ENCODE measurements at regions not wholly inside any gene's neighbourhood (a gene's known extent, or its start where the extent isn't known, plus 50 kb on each side); places are given as distances from the start of the nearest gene placed in this dataset.

DNA sequence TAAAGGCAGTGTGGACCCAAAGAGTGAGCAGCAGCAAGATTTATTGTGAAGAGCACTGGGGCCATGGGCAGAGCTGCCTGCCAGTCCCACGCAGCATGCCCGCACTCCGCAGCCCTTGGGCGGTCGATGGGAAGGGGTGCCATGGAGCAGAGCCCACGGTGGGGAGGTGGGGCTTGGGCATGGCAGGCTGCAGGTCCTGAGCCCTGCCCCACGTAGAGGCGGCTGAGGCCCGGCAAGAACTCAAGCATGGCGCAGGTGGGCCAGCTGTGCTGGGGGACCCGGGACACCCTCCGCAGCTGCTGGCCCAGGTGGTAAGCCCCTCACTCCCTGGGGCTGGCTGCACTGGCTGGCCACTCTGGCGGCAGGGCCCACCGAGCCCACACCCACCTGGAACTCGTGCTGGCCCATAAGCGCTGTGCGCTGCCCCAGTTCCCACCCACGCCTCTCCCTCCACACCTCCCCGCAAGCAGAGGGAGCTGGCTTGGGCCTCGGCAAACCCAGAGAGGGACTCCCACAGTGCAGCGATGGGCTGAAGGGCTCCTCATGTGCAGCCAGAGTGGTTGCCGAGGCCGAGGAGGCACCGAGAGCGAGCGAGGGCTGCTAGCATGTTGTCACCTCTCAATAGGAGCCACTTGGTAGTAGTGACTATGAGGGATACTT lies 1218.8 kb upstream of the EPHA6 start:
- no peaks in the 10 kb centered on the region for H3K36me3 ChIP-seq (ENCODE audit: insufficient read depth, insufficient read length, low read length)
- no peaks in the 10 kb centered on the region for H3K4me1 ChIP-seq (ENCODE audit: insufficient read depth, insufficient read length)
- H3K9ac ChIP-seq (ENCODE audit: insufficient read length, low read depth), result no peak overlapping the region
- peaks cover 12% of the 10 kb centered on the region; the same call in 1 of the 2 replicates for H3K9me3 ChIP-seq (ENCODE audit: insufficient read depth, low read length)
- no peak overlapping the region for H3K4me3 ChIP-seq (ENCODE audit: insufficient read length, low read depth)
- no peak for TF ChIP-seq SUZ12 (IDR thresholded peaks at IDR 0.05; ENCODE audit: extremely low read depth, insufficient read depth, insufficient read length)
- TF ChIP-seq ZNF274 (IDR thresholded peaks at IDR 0.05; ENCODE audit: low read depth, low read length), result no peak
- no peak for TF ChIP-seq YY1 (IDR thresholded peaks at IDR 0.05; ENCODE audit: insufficient read depth, insufficient read length)
- H3K27me3 ChIP-seq (ENCODE audit: insufficient read depth, insufficient read length), result no peaks in the 10 kb centered on the region
- no peak for DNase-seq (ENCODE audit: low read depth, low spot score)

DNA sequence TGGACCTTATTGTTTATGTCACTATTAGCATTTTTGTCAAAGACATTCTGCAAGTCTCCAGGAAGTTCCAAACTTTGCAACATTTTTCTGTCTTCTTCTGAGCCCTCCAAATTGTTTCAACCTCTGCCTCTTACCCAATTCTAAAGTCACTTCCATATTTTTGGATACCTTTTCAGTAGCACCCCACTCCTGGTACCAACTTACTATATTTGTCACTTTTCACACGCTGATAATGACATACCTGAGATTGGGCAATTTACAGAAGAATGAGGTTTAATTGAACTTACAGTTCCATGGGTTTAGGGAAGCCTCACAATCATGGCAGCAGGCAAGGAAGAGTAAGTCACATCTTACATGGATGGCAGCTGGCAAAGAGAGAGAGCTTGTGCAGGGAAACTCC lies 1206.5 kb upstream of the EPHA6 start:
- Histone ChIP-seq H3K9ac (ENCODE audit: insufficient read length, low read depth) (no peak overlapping the region), H3K4me1 (ENCODE audit: insufficient read depth, insufficient read length) (no peaks in the 10 kb centered on the region), H3K4me3 (ENCODE audit: insufficient read length, low read depth) (no peak overlapping the region), H3K9me3 (ENCODE audit: insufficient read depth, low read length) (peaks cover 15% of the 10 kb centered on the region), H3K27me3 (ENCODE audit: insufficient read depth, insufficient read length) (no peaks in the 10 kb centered on the region), H3K36me3 (ENCODE audit: insufficient read depth, insufficient read length, low read length) (no peaks in the 10 kb centered on the region)
- DNase-seq (ENCODE audit: low read depth, low spot score), result no peak
- TF ChIP-seq ZNF274 (IDR thresholded peaks at IDR 0.05; ENCODE audit: low read depth, low read length) (no peak), SUZ12 (IDR thresholded peaks at IDR 0.05; ENCODE audit: extremely low read depth, insufficient read depth, insufficient read length) (no peak), YY1 (IDR thresholded peaks at IDR 0.05; ENCODE audit: insufficient read depth, insufficient read length) (no peak)

DNA sequence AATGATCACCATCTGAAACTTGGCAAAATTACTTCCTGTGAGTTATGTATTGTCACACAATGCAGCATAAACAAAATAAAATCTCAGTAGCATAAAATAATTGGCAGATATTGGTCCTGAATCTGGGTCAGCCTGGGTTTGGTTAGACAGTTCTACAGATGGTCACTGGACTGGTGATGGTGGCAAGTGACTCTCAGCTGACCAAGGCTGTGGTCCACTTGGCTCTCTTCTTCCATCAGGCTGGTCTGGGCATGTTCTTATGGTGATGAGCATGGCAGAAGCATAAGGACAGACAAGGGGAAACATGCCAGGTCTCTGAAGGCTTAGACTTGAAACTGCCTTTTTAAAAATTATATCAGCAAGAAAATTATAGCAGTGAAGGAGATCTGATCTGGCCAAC lies 1205.0 kb upstream of the EPHA6 start:
- no peaks in the 10 kb centered on the region for H3K27me3 ChIP-seq (ENCODE audit: insufficient read depth, insufficient read length)
- DNase-seq (ENCODE audit: low read depth, low spot score), result no peak
- H3K4me1 ChIP-seq (ENCODE audit: insufficient read depth, insufficient read length), result no peaks in the 10 kb centered on the region
- H3K9me3 ChIP-seq (ENCODE audit: insufficient read depth, low read length), result peaks cover 15% of the 10 kb centered on the region
- TF ChIP-seq YY1 (IDR thresholded peaks at IDR 0.05; ENCODE audit: insufficient read depth, insufficient read length), result no peak
- TF ChIP-seq ZNF274 (IDR thresholded peaks at IDR 0.05; ENCODE audit: low read depth, low read length), result no peak
- no peak for TF ChIP-seq SUZ12 (IDR thresholded peaks at IDR 0.05; ENCODE audit: extremely low read depth, insufficient read depth, insufficient read length)
- no peak overlapping the region for H3K4me3 ChIP-seq (ENCODE audit: insufficient read length, low read depth)
- no peaks in the 10 kb centered on the region for H3K36me3 ChIP-seq (ENCODE audit: insufficient read depth, insufficient read length, low read length)
- no peak overlapping the region for H3K9ac ChIP-seq (ENCODE audit: insufficient read length, low read depth)

DNA sequence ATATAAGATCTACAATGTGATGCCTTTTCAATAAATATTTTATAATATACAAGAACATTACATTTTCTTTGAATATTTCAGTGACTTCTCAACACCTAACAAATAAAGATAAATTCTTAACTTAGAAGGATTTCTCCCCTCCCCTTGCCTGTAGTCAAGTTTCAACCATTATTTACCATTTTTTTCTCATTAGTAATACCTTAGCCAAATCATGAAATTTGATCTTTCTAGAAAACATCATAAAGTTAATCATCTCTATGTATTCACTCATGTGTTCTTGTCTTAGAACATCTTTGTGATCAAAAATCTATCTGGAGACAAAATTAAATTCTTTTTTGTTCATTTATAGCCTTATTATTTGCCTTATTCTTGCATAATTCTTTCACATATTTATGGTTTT lies 1201.8 kb upstream of the EPHA6 start:
- peaks cover 4% of the 10 kb centered on the region; the same call in 1 of the 2 replicates for H3K9me3 ChIP-seq (ENCODE audit: insufficient read depth, low read length)
- H3K9ac ChIP-seq (ENCODE audit: insufficient read length, low read depth), result no peak overlapping the region
- no peak for TF ChIP-seq SUZ12 (IDR thresholded peaks at IDR 0.05; ENCODE audit: extremely low read depth, insufficient read depth, insufficient read length)
- no peak for TF ChIP-seq ZNF274 (IDR thresholded peaks at IDR 0.05; ENCODE audit: low read depth, low read length)
- TF ChIP-seq YY1 (IDR thresholded peaks at IDR 0.05; ENCODE audit: insufficient read depth, insufficient read length), result no peak
- H3K27me3 ChIP-seq (ENCODE audit: insufficient read depth, insufficient read length), result no peaks in the 10 kb centered on the region
- H3K36me3 ChIP-seq (ENCODE audit: insufficient read depth, insufficient read length, low read length), result no peaks in the 10 kb centered on the region
- no peak overlapping the region for H3K4me3 ChIP-seq (ENCODE audit: insufficient read length, low read depth)
- no peaks in the 10 kb centered on the region for H3K4me1 ChIP-seq (ENCODE audit: insufficient read depth, insufficient read length)
- no peak for DNase-seq (ENCODE audit: low read depth, low spot score)

DNA sequence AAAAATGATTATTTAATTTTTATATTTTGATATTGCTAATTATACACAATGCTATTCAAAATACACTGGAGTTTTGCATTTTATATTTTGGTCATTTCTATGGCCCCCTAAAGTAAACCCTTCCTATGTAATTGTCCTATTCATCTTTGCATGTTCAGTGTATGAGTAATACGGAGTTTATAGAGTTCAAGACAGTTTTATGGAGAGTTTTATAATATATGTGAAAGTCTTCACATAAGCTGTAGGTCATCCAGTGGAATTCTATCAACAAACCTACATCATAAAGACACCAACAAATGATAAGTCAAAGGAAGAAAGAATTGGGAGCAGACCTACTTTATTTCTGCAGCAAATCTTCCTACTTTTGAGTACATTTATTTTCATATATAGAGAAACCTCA lies 1200.4 kb upstream of the EPHA6 start:
- H3K9ac ChIP-seq (ENCODE audit: insufficient read length, low read depth), result no peak overlapping the region
- no peaks in the 10 kb centered on the region for H3K27me3 ChIP-seq (ENCODE audit: insufficient read depth, insufficient read length)
- no peaks in the 10 kb centered on the region for H3K9me3 ChIP-seq (ENCODE audit: insufficient read depth, low read length)
- no peak for DNase-seq (ENCODE audit: low read depth, low spot score)
- no peak overlapping the region for H3K4me3 ChIP-seq (ENCODE audit: insufficient read length, low read depth)
- TF ChIP-seq ZNF274 (IDR thresholded peaks at IDR 0.05; ENCODE audit: low read depth, low read length) (no peak), YY1 (IDR thresholded peaks at IDR 0.05; ENCODE audit: insufficient read depth, insufficient read length) (no peak), SUZ12 (IDR thresholded peaks at IDR 0.05; ENCODE audit: extremely low read depth, insufficient read depth, insufficient read length) (no peak)
- H3K4me1 ChIP-seq (ENCODE audit: insufficient read depth, insufficient read length), result no peaks in the 10 kb centered on the region
- H3K36me3 ChIP-seq (ENCODE audit: insufficient read depth, insufficient read length, low read length), result no peaks in the 10 kb centered on the region

DNA sequence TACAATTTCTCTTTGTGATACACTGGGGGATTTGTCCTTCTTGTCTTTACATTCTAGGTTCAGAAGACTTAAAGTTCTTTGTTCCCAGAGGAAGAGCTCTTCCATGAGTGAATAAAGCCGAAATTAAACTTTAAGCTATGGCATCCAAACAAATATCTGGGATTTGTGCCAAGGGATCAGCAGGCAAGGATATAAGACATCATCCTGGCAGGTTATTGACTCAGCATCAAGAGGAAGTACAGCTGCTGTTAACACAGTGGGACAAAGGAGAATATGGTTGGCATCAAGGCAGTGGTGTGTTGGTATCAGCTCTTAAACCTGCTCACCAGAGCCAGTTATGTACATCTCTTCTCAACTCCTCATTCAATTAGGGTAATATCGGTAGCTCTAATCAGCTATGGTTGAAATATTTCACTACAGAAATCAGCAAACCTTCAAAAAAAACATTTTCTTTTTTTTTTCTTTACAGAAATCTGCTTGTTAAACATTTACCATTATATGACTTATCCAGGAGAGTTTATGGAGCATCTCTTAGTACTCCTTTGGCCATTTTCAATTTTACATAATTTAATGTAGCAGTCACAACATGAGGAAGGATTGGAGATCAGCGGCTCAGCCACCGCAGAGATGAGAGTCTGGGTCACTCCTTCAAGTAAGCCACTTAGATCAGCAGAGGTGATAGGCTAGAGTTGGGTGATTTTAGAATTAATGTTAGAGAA lies 1198.6 kb upstream of the EPHA6 start:
- TF ChIP-seq ZNF274 (IDR thresholded peaks at IDR 0.05; ENCODE audit: low read depth, low read length) (no peak), SUZ12 (IDR thresholded peaks at IDR 0.05; ENCODE audit: extremely low read depth, insufficient read depth, insufficient read length) (no peak)
- H3K27me3 ChIP-seq (ENCODE audit: insufficient read depth, insufficient read length), result no peaks in the 10 kb centered on the region

DNA sequence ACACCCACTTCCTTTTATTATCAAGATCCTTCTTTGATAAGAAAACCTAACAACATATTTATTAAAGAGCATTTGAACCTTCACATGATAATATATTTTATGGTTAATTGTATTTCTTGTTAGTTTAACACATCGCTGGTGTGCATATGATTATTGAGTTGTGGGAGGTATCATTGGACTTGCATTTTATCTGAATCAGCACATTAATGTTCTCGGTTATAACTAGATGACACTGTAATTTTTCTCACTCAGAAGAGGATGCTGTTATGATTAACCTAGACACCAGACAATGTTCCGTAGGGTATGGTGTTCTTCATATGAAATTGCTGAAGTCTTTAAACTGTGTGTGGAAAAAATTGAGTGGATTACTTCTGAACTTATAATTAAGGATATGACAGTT lies 1188.3 kb upstream of the EPHA6 start:
- no peaks in the 10 kb centered on the region for H3K4me1 ChIP-seq (ENCODE audit: insufficient read depth, insufficient read length)
- no peak for TF ChIP-seq SUZ12 (IDR thresholded peaks at IDR 0.05; ENCODE audit: extremely low read depth, insufficient read depth, insufficient read length)

More for the DNA sequence above, 1198.6 kb upstream of the EPHA6 start:
- Histone ChIP-seq H3K9ac (ENCODE audit: insufficient read length, low read depth) (no peak overlapping the region), H3K9me3 (ENCODE audit: insufficient read depth, low read length) (no peaks in the 10 kb centered on the region), H3K4me1 (ENCODE audit: insufficient read depth, insufficient read length) (no peaks in the 10 kb centered on the region), H3K36me3 (ENCODE audit: insufficient read depth, insufficient read length, low read length) (no peaks in the 10 kb centered on the region), H3K4me3 (ENCODE audit: insufficient read length, low read depth) (no peak overlapping the region)
- DNase-seq (ENCODE audit: low read depth, low spot score), result no peak

More for the DNA sequence above, 1188.3 kb upstream of the EPHA6 start:
- DNase-seq (ENCODE audit: low read depth, low spot score), result no peak
- Histone ChIP-seq H3K9me3 (ENCODE audit: insufficient read depth, low read length) (no peaks in the 10 kb centered on the region), H3K27me3 (ENCODE audit: insufficient read depth, insufficient read length) (no peaks in the 10 kb centered on the region), H3K4me3 (ENCODE audit: insufficient read length, low read depth) (no peak overlapping the region), H3K9ac (ENCODE audit: insufficient read length, low read depth) (no peak overlapping the region), H3K36me3 (ENCODE audit: insufficient read depth, insufficient read length, low read length) (no peaks in the 10 kb centered on the region)
